KMS-11 (cell line): ENCODE measurements at regions not wholly inside any gene's neighbourhood (a gene's known extent, or its start where the extent isn't known, plus 50 kb on each side); places are given as distances from the start of the nearest gene placed in this dataset.

Experiments
- H2AFZ ChIP-seq: fragments of 200-600 bp; sonication (generic); 2 replicates; pipeline ENCODE4 v1.6.1; 2016; ENCODE audit warnings: antibody characterized with exemption, mixed run types, low read depth
- H3K27ac ChIP-seq: fragments of 200-600 bp; sonication (generic); 2 replicates; pipeline ENCODE4 v1.6.1; 2016; ENCODE audit warnings: mild to moderate bottlenecking, mixed run types
- H3K27me3 ChIP-seq: fragments of 200-600 bp; sonication (generic); 2 replicates; pipeline ENCODE4 v1.6.1; 2017; ENCODE audit warnings: mild to moderate bottlenecking, low read depth, mixed run types, moderate library complexity; ENCODE audit not compliant: insufficient read depth
- H3K36me3 ChIP-seq: fragments of 200-600 bp; sonication (generic); 2 replicates; pipeline ENCODE4 v1.6.1; 2017; ENCODE audit warnings: mild to moderate bottlenecking, mixed run types; ENCODE audit not compliant: insufficient read depth
- H3K4me1 ChIP-seq: fragments of 200-600 bp; sonication (generic); 2 replicates; pipeline ENCODE4 v1.6.1; 2016; ENCODE audit warnings: mild to moderate bottlenecking, low read depth, mixed run types; ENCODE audit not compliant: poor library complexity, severe bottlenecking
- H3K4me2 ChIP-seq: fragments of 200-600 bp; sonication (generic); 2 replicates; pipeline ENCODE4 v1.7.0; 2016; ENCODE audit warnings: mild to moderate bottlenecking, mixed run types
- H3K4me3 ChIP-seq: fragments of 200-600 bp; sonication (generic); IDR thresholded peaks from 2 replicates; pipeline ENCODE4 v1.6.1; 2017; ENCODE audit warnings: low read depth, low read length, mixed read lengths; ENCODE audit not compliant: insufficient read depth
- H3K79me2 ChIP-seq: fragments of 200-600 bp; sonication (generic); 2 replicates; pipeline ENCODE4 v1.6.1; 2016; ENCODE audit warnings: low read depth, mixed run types; ENCODE audit not compliant: insufficient read depth
- H3K9ac ChIP-seq: fragments of 200-600 bp; sonication (generic); 2 replicates; pipeline ENCODE4 v1.6.1; 2016; ENCODE audit warnings: mild to moderate bottlenecking, mixed run types
- H4K20me1 ChIP-seq: fragments of 200-600 bp; sonication (generic); 2 replicates; pipeline ENCODE4 v1.6.1; 2016; ENCODE audit warnings: mild to moderate bottlenecking, mixed run types; ENCODE audit not compliant: insufficient read depth
- TF ChIP-seq, protein P1 (sequence below): fragments of 200-600 bp; sonication (generic); conservative IDR thresholded peaks from 2 replicates; pipeline ENCODE4 v1.6.1; 2017; ENCODE audit warnings: low read depth, mild to moderate bottlenecking, antibody characterized with exemption, low read length, moderate library complexity, mixed read lengths

- no peak overlapping the region for H3K27ac ChIP-seq
- H4K20me1 ChIP-seq = no peaks in the 10 kb centered on the region
- H3K4me1 ChIP-seq = no peaks in the 10 kb centered on the region
- no peaks in the 10 kb centered on the region for H3K36me3 ChIP-seq
- H3K79me2 ChIP-seq = no peaks in the 10 kb centered on the region
- no peak overlapping the region for H2AFZ ChIP-seq
- no peaks in the 10 kb centered on the region for H3K27me3 ChIP-seq
- no peak overlapping the region for H3K4me3 ChIP-seq
- TF ChIP-seq, protein P1, sequence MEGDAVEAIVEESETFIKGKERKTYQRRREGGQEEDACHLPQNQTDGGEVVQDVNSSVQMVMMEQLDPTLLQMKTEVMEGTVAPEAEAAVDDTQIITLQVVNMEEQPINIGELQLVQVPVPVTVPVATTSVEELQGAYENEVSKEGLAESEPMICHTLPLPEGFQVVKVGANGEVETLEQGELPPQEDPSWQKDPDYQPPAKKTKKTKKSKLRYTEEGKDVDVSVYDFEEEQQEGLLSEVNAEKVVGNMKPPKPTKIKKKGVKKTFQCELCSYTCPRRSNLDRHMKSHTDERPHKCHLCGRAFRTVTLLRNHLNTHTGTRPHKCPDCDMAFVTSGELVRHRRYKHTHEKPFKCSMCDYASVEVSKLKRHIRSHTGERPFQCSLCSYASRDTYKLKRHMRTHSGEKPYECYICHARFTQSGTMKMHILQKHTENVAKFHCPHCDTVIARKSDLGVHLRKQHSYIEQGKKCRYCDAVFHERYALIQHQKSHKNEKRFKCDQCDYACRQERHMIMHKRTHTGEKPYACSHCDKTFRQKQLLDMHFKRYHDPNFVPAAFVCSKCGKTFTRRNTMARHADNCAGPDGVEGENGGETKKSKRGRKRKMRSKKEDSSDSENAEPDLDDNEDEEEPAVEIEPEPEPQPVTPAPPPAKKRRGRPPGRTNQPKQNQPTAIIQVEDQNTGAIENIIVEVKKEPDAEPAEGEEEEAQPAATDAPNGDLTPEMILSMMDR = no peak
- H3K4me2 ChIP-seq = no peak overlapping the region
- H3K9ac ChIP-seq = no peak overlapping the region
Measured at GRCh38 chr2:183459466-183459865, 335.2 kb downstream of the NUP35 start.

- no peaks in the 10 kb centered on the region for H3K79me2 ChIP-seq
Measured at GRCh38 chr2:183463821-183464220, 339.6 kb downstream of the NUP35 start.

GRCh38 chr2:183465048-183465447 is 340.8 kb downstream of the NUP35 start:
- Histone ChIP-seq H3K4me3 (no peak overlapping the region), H3K79me2 (no peaks in the 10 kb centered on the region), H3K27me3 (no peaks in the 10 kb centered on the region), H3K36me3 (no peaks in the 10 kb centered on the region), H3K27ac (no peak overlapping the region), H3K4me2 (no peak overlapping the region), H2AFZ (no peak overlapping the region), H3K4me1 (no peaks in the 10 kb centered on the region), H3K9ac (no peak overlapping the region), H4K20me1 (no peaks in the 10 kb centered on the region)
- TF ChIP-seq, protein P1 = no peak

More at GRCh38 chr2:183463821-183464220, 339.6 kb downstream of the NUP35 start:
- H3K27me3 ChIP-seq = no peaks in the 10 kb centered on the region
- no peak overlapping the region for H3K27ac ChIP-seq
- H3K9ac ChIP-seq = no peak overlapping the region
- no peaks in the 10 kb centered on the region for H3K4me1 ChIP-seq
- no peak overlapping the region for H2AFZ ChIP-seq
- H4K20me1 ChIP-seq = no peaks in the 10 kb centered on the region
- H3K4me2 ChIP-seq = no peak overlapping the region
- H3K36me3 ChIP-seq = no peaks in the 10 kb centered on the region
- TF ChIP-seq, protein P1 = no peak
- no peak overlapping the region for H3K4me3 ChIP-seq

GRCh38 chr2:183474912-183475695 is 350.9 kb downstream of the NUP35 start:
- Histone ChIP-seq H3K4me1 (no peaks in the 10 kb centered on the region), H4K20me1 (no peaks in the 10 kb centered on the region), H3K79me2 (no peaks in the 10 kb centered on the region), H3K27ac (no peak overlapping the region), H3K27me3 (no peaks in the 10 kb centered on the region), H3K9ac (no peak overlapping the region), H3K4me2 (no peak overlapping the region), H2AFZ (no peak overlapping the region), H3K36me3 (no peaks in the 10 kb centered on the region), H3K4me3 (no peak overlapping the region)
- TF ChIP-seq, protein P1 = no peak
